Neuronal stem cell (in vitro differentiated cells): ENCODE measurements at regions not wholly inside any gene's neighbourhood (a gene's known extent, or its start where the extent isn't known, plus 50 kb on each side); places are given as distances from the start of the nearest gene placed in this dataset.
"Not testable (repeated sequence)": the region's sequence is repeated elsewhere in the genome, so short reads cannot be mapped to it uniquely, and the experiment has no call there.

Experiments
- DNase-seq: peaks from one replicate; pipeline ENCODE4 v3.0.0-alpha.2; 2013; ENCODE audit warnings: low spot score
- H2AFZ ChIP-seq: one replicate; pipeline ENCODE4 v1.6.1; 2013; ENCODE audit warnings: mild to moderate bottlenecking, low read length, inconsistent platforms
- H2AK5ac ChIP-seq: 2 replicates; pipeline ENCODE4 v1.6.1; 2013; ENCODE audit warnings: low read depth, mild to moderate bottlenecking, inconsistent platforms, low read length, moderate library complexity, mixed read lengths
- H2BK120ac ChIP-seq: 2 replicates; pipeline ENCODE4 v1.6.1; 2013; ENCODE audit warnings: low read depth, mild to moderate bottlenecking, inconsistent platforms, low read length, moderate library complexity, mixed read lengths
- H2BK12ac ChIP-seq: one replicate; pipeline ENCODE4 v1.6.1; 2013; ENCODE audit warnings: low read length, inconsistent platforms
- H2BK15ac ChIP-seq: 2 replicates; pipeline ENCODE4 v1.6.1; 2013; ENCODE audit warnings: mild to moderate bottlenecking, low read length, inconsistent platforms, mixed read lengths
- H2BK5ac ChIP-seq: one replicate; pipeline ENCODE4 v1.6.1; 2013; ENCODE audit warnings: inconsistent platforms, mild to moderate bottlenecking, low read length, moderate library complexity
- H3K14ac ChIP-seq: one replicate; pipeline ENCODE4 v1.6.1; 2013; ENCODE audit warnings: low read length, inconsistent platforms
- H3K18ac ChIP-seq: 2 replicates; pipeline ENCODE4 v1.6.1; 2013; ENCODE audit warnings: low read length, inconsistent platforms
- H3K23ac ChIP-seq: 2 replicates; pipeline ENCODE4 v1.6.1; 2013; ENCODE audit warnings: low read depth, mild to moderate bottlenecking, mixed read lengths, low read length, inconsistent platforms; ENCODE audit not compliant: poor library complexity
- H3K27ac ChIP-seq: replicated peaks from 3 replicates; pipeline ENCODE4 v1.5.1; 2013; ENCODE audit warnings: low read length, inconsistent platforms
- H3K27me3 ChIP-seq, 3 experiments: 2 replicates each; pipeline ENCODE4 v1.6.1; 2013; ENCODE audit warnings: low read length in 3 of 3, mild to moderate bottlenecking in 2 of 3, inconsistent platforms in 1 of 3, low read depth in 1 of 3, mixed read lengths in 1 of 3, moderate library complexity in 1 of 3; ENCODE audit not compliant: control insufficient read depth in 3 of 3, insufficient read depth in 3 of 3
- H3K36me3 ChIP-seq, 2 donors: replicated peaks in 1 of 2; 2 replicates each; pipeline ENCODE4 v1.6.1; 2013; ENCODE audit warnings: low read length in 2 of 2; ENCODE audit not compliant: control insufficient read depth in 2 of 2, insufficient read depth in 2 of 2
- H3K4ac ChIP-seq: 2 replicates; pipeline ENCODE4 v1.6.1; 2013; ENCODE audit warnings: inconsistent platforms, mild to moderate bottlenecking, low read length, moderate library complexity
- H3K4me1 ChIP-seq, 2 donors: 1 replicate in 1 of 2; 2 replicates in 1 of 2; pipeline ENCODE4 v1.6.1; 2013; ENCODE audit warnings: low read length in 2 of 2, low read depth in 1 of 2; ENCODE audit not compliant: control insufficient read depth in 2 of 2, insufficient read depth in 1 of 2
- H3K4me2 ChIP-seq: one replicate; pipeline ENCODE4 v1.6.1; 2013; ENCODE audit warnings: mild to moderate bottlenecking, low read length, inconsistent platforms; ENCODE audit not compliant: insufficient read depth, poor library complexity, severe bottlenecking
- H3K4me3 ChIP-seq, 2 donors: 2 replicates each; pipeline ENCODE4 v1.5.1; 2013; ENCODE audit warnings: low read length in 2 of 2, mild to moderate bottlenecking in 2 of 2, inconsistent platforms in 1 of 2, moderate library complexity in 1 of 2
- H3K79me1 ChIP-seq: one replicate; pipeline ENCODE4 v1.6.1; 2013; ENCODE audit warnings: low read depth, mild to moderate bottlenecking, inconsistent platforms, low read length, moderate library complexity
- H3K9ac ChIP-seq: one replicate; pipeline ENCODE4 v1.6.1; 2013; ENCODE audit warnings: mild to moderate bottlenecking, low read depth, low read length, inconsistent platforms; ENCODE audit not compliant: poor library complexity
- H3K9me3 ChIP-seq, 2 donors: replicated peaks in 1 of 2; 2 replicates each; pipeline versions ENCODE3 to v1.6.1; 2013; ENCODE audit warnings: low read length in 2 of 2, mild to moderate bottlenecking in 2 of 2, inconsistent platforms in 1 of 2, low read depth in 1 of 2, mixed read lengths in 1 of 2, moderate library complexity in 1 of 2; ENCODE audit not compliant: control insufficient read depth in 2 of 2, insufficient read depth in 1 of 2
- H4K8ac ChIP-seq: one replicate; pipeline ENCODE4 v1.6.1; 2013; ENCODE audit warnings: low read depth, mild to moderate bottlenecking, inconsistent platforms, low read length, moderate library complexity
- H4K91ac ChIP-seq: one replicate; pipeline ENCODE4 v1.6.1; 2013; ENCODE audit warnings: low read length, low read depth, mild to moderate bottlenecking, inconsistent platforms; ENCODE audit not compliant: poor library complexity
- WGBS, 2 donors: extraction: QIAGEN DNeasy Blood & Tissue Kit; methylation state at CpG; one replicate each; pipeline ENCODE4 v1.1.7; 2013; ENCODE audit warnings: missing lambda C conversion rate in 2 of 2, mixed read lengths in 1 of 2; ENCODE audit not compliant: insufficient read length in 2 of 2, insufficient replicate concordance in 1 of 2; ENCODE audit errors: extremely low coverage in 2 of 2; 5-methylcytosine and 5-hydroxymethylcytosine counted together

GRCh38 chr7:54946764-54947163, 72.1 kb upstream of the EGFR start:
- H3K18ac ChIP-seq = no peak overlapping the region
- H3K27me3 ChIP-seq = no peaks in the 10 kb centered on the region
- no CpG with 5 or more reads among the region's 3 CpGs for WGBS, 2 donors
- no peak overlapping the region for H3K27ac ChIP-seq
- no peak overlapping the region for H3K9ac ChIP-seq
- no peaks in the 10 kb centered on the region for H3K36me3 ChIP-seq
- no peak overlapping the region for H3K4me2 ChIP-seq
- H2BK12ac ChIP-seq = no peak overlapping the region
- H3K4me1 ChIP-seq = no peaks in the 10 kb centered on the region
- no peaks in the 10 kb centered on the region for H3K9me3 ChIP-seq
- no peak overlapping the region for H3K14ac ChIP-seq
- no peak overlapping the region for H2BK15ac ChIP-seq
- no peak overlapping the region for H3K4ac ChIP-seq
- no peaks in the 10 kb centered on the region for H3K79me1 ChIP-seq
- no peak overlapping the region for H2BK120ac ChIP-seq
- H3K23ac ChIP-seq = no peak overlapping the region
- no peak overlapping the region for H2AFZ ChIP-seq
- H4K91ac ChIP-seq = no peak overlapping the region
- H2AK5ac ChIP-seq = no peak overlapping the region
- H2BK5ac ChIP-seq = no peak overlapping the region
- no peak overlapping the region for H3K4me3 ChIP-seq
- no peak overlapping the region for H4K8ac ChIP-seq
- no peak for DNase-seq

- H3K9me3 ChIP-seq = no peaks in the 10 kb centered on the region
- H3K14ac ChIP-seq = no peak overlapping the region
- no peak for DNase-seq
Measured at GRCh38 chr7:54947266-54947665, 71.6 kb upstream of the EGFR start.

GRCh38 chr7:54949514-54949913, 69.3 kb upstream of the EGFR start:
- not testable (repeated sequence) for H2BK120ac ChIP-seq, H3K36me3 ChIP-seq, H4K91ac ChIP-seq, H3K9ac ChIP-seq, H2BK15ac ChIP-seq, H2BK5ac ChIP-seq, H3K4me3 ChIP-seq, H3K4me2 ChIP-seq, H3K4me1 ChIP-seq, DNase-seq, H3K18ac ChIP-seq, H2AK5ac ChIP-seq, H3K9me3 ChIP-seq, H3K27me3 ChIP-seq, H3K14ac ChIP-seq, H3K27ac ChIP-seq, H3K79me1 ChIP-seq, H2BK12ac ChIP-seq, H2AFZ ChIP-seq, H4K8ac ChIP-seq, H3K23ac ChIP-seq, H3K4ac ChIP-seq
- WGBS, 2 donors = no CpG with 5 or more reads among the region's 1 CpG

More at GRCh38 chr7:54947266-54947665, 71.6 kb upstream of the EGFR start:
- Histone ChIP-seq H4K8ac (no peak overlapping the region), H3K18ac (no peak overlapping the region), H3K36me3 (no peaks in the 10 kb centered on the region), H2BK15ac (no peak overlapping the region), H3K23ac (no peak overlapping the region), H2BK120ac (no peak overlapping the region), H3K27me3 (no peaks in the 10 kb centered on the region), H3K27ac (no peak overlapping the region), H4K91ac (no peak overlapping the region), H3K9ac (no peak overlapping the region), H3K4ac (no peak overlapping the region), H3K4me3 (no peak overlapping the region), H2AK5ac (no peak overlapping the region), H3K79me1 (no peaks in the 10 kb centered on the region), H2BK5ac (no peak overlapping the region), H2BK12ac (no peak overlapping the region), H3K4me1 (no peaks in the 10 kb centered on the region), H3K4me2 (no peak overlapping the region), H2AFZ (no peak overlapping the region)
- WGBS, 2 donors = no CpG with 5 or more reads among the region's 4 CpGs

- Histone ChIP-seq H3K27ac (no peak overlapping the region), H3K4me2 (no peak overlapping the region), H2BK15ac (no peak overlapping the region), H4K8ac (no peak overlapping the region), H3K4me1 (peaks cover 0 to 1% of the 10 kb centered on the region in 2 donors), H3K4ac (no peak overlapping the region), H4K91ac (no peak overlapping the region), H3K27me3 (no peaks in the 10 kb centered on the region), H2AFZ (no peak overlapping the region), H3K36me3 (no peaks in the 10 kb centered on the region), H3K18ac (no peak overlapping the region), H3K23ac (no peak overlapping the region), H2AK5ac (no peak overlapping the region), H3K14ac (no peak overlapping the region), H3K9ac (no peak overlapping the region), H3K79me1 (no peaks in the 10 kb centered on the region), H3K9me3 (no peaks in the 10 kb centered on the region), H2BK120ac (no peak overlapping the region), H2BK12ac (no peak overlapping the region), H2BK5ac (no peak overlapping the region), H3K4me3 (no peak overlapping the region)
- no CpG with 5 or more reads among the region's 2 CpGs for WGBS, 2 donors
- no peak for DNase-seq
Measured at GRCh38 chr7:54955296-54955695, 63.5 kb upstream of the EGFR start.
